Prostate gland (tissue), 2 donors: ENCODE measurements at regions not wholly inside any gene's neighbourhood (a gene's known extent, or its start where the extent isn't known, plus 50 kb on each side); places are given as distances from the start of the nearest gene placed in this dataset.

Source experiments
- POLR2A ChIP-seq: fragments of 450-650 bp; IDR thresholded peaks from one replicate; pipeline ENCODE4 v1.6.1; 2016; ENCODE audit warnings: antibody characterized with exemption, mild to moderate bottlenecking
- POLR2AphosphoS5 ChIP-seq: sonication (generic); formaldehyde crosslinking; IDR thresholded peaks from one replicate; pipeline ENCODE4 v1.6.1; 2017; ENCODE audit warnings: antibody characterized with exemption
- TF ChIP-seq, protein P1 (sequence below), 4 experiments: fragments of 200-600 bp in 2 of 4; fragments of 450-650 bp in 2 of 4; sonication (generic) in 2 of 4; IDR thresholded peaks; 1 replicate in 3 of 4; 2 replicates in 1 of 4; pipeline ENCODE4 v1.5.1; 2016 to 2019; ENCODE audit warnings: antibody characterized with exemption in 4 of 4, mild to moderate bottlenecking in 2 of 4, moderate library complexity in 2 of 4

DNA sequence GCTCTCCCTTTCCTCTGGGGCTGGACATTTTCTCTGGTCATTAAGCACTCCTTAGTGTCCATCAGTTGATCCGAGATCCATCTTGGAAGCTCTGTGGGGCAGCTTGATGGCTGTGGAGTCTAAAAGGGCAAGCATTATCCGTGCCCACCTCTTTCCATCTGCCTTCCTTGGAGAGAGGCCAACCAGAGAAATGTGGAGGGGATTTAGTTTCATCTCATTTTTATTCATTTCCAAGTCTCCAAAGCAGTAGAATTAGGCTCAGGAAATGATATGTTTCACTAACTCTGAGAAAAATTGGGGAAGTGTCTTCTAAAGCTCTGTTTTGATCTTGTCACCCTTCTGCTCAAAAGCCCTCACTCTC lies 95.9 kb upstream of the KLHL25 start:
- TF ChIP-seq POLR2AphosphoS5 (no peak), POLR2A (no peak)
- TF ChIP-seq, protein P1, sequence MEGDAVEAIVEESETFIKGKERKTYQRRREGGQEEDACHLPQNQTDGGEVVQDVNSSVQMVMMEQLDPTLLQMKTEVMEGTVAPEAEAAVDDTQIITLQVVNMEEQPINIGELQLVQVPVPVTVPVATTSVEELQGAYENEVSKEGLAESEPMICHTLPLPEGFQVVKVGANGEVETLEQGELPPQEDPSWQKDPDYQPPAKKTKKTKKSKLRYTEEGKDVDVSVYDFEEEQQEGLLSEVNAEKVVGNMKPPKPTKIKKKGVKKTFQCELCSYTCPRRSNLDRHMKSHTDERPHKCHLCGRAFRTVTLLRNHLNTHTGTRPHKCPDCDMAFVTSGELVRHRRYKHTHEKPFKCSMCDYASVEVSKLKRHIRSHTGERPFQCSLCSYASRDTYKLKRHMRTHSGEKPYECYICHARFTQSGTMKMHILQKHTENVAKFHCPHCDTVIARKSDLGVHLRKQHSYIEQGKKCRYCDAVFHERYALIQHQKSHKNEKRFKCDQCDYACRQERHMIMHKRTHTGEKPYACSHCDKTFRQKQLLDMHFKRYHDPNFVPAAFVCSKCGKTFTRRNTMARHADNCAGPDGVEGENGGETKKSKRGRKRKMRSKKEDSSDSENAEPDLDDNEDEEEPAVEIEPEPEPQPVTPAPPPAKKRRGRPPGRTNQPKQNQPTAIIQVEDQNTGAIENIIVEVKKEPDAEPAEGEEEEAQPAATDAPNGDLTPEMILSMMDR (IDR thresholded peaks at IDR 0.05), result no peak
